ENCODE measurements at regions not wholly inside any gene's neighbourhood (a gene's known extent, or its start where the extent isn't known, plus 50 kb on each side); places are given as distances from the start of the nearest gene placed in this dataset.
"Not testable (repeated sequence)": the region's sequence is repeated elsewhere in the genome, so short reads cannot be mapped to it uniquely, and the experiment has no call there.

DNA sequence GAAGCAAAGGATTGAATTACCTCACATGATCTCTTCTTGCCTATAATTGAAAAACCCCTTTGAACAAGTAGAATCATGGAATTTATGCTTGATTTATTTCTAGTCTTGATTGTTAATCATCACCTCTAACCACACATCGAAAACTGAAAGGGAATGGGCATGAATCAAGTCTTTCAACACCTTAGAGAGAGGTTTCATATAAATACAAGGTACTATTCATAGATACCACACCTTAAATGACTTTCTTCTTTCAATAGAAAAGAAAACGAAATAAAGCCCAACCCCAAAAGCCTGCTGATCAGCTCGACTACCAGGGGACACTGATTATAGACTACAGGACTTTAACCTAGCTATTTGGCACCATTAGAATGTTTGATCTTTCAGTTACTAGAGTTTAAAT lies 128.6 kb upstream of the PTPRZ1 start:
- DNase-seq = no peak

DNA sequence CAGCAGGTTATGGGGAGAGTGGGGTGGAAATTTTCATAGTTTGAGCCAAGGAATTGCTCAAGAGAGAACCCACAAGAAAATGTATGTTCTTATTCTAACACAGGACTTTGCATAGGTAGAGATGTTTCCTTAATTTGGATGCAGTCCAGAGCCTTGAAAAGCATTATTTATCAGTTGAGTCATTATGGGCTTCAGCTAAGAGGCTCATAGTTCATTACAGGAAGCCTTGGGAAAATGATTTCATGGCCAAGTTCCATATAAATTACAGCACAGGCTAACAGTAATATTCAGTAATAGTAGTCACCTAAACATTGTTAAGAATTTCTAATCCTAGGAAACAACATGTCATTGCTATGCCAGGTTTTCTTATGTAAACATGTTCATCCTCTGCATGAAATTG lies 131.1 kb upstream of the PTPRZ1 start:
- DNase-seq = no peak

DNA sequence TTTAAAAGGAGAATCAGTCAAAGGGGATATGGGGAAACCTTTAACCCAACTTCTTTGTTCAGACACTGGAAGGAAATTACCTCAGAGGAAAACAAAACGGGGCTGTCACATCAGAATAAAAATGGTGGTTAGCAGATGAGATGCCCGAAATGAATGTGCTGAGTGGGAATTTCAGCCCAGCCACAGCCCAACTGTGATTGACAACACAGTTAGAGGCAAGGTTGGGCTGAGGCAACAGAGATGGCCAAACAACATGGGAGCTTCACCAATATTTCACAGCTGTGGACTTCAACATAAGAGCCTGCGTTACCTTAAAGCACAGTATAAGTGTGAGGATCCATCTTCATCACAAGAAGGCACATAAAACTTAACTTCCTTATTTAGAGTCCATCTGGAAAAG lies 133.5 kb upstream of the PTPRZ1 start:
- DNase-seq = no peak

DNA sequence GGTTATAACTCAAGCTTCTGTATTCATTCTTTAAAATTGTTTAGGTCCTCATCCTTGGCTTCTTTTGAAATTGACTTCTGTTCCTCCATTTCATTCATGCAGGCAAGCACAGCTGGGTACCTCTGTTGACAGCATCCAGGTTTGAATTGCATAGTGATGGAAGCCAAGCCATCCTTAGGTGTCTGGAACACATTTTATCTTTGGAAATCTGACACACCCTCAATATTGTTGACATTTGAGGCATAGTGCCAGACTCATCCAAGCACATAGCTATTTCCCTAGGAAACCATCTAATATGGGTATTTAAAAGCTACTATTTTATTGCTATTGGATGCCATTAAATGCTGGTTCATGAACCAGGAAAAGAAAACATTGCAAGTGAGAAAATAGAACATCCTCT lies 142.1 kb upstream of the PTPRZ1 start:
- no peak for DNase-seq

GRCh38 chr7:121714559-121715303 lies 158.2 kb upstream of the PTPRZ1 start:
- DNase-seq = no peak

GRCh38 chr7:121712961-121713360 lies 160.0 kb upstream of the PTPRZ1 start:
- not testable (repeated sequence) for DNase-seq

DNA sequence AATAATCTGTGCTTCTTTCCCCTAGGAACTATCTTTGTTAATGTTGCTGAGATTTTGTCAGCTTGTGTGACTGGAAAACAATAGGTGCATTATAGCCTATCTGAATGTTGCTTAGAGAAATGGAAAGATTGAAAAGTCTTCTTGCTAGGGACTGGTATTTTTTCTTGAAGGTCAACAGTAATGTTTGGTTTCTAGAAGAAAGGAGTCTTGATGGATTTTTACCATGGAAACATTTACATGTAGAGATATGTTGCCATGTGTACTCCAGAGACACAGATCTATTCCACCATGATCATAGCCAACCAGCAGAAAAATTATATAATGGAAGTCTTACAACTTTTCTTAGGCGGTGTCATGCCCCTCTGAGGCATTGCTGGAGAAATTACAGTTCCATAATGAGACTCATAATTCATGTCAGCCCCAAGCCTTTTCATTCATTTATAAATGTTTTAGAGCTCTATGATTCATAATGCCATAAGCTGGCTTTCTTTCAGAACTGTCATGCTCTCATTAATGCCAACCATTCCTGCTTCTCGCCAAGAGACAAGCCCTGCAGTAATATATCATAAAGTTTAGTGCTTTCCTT lies 175.1 kb upstream of the PTPRZ1 start:
- no peak for DNase-seq

DNA sequence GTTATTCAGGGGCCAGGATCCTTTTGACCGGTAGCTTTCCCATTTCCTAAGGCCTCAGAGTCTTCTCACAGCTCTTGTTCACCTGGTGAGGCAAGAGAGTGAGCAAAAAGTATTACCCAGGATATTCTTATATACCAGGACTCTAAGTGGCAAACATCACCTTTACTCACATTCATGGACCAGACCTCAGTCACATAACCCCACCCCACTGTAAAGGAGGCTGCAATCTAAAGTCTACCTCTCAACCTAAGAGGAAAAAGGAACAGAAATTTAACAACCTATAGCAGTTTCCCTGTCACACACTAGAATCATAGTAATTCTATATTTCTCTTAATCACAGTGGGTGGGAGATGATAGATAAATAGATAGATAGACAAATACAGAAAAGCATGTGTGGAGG lies 176.0 kb upstream of the PTPRZ1 start:
- no peak for DNase-seq

- DNase-seq = no peak
Observed at GRCh38 chr7:121689749-121690148, 183.2 kb upstream of the PTPRZ1 start.

DNA sequence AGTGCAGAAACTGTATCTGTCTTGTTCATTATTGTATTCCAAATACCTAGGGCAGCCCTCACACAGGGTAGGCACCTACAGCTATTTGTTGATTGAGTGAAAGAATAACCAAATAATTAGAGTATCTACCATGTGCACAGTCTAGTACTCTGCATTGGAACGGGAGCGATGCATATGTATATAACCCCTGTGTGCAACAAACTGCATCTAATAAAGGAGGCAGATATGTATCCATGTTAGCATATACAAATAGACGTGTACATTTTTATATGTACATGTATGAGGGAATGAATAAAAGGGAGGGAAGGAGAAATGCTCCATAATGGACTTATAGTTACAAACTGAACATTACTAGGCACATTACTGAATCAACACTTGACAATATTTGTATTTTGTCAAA lies 191.3 kb upstream of the PTPRZ1 start:
- DNase-seq = no peak

- DNase-seq = no peak
Observed at GRCh38 chr7:121676168-121676567, 196.8 kb upstream of the PTPRZ1 start.

DNA sequence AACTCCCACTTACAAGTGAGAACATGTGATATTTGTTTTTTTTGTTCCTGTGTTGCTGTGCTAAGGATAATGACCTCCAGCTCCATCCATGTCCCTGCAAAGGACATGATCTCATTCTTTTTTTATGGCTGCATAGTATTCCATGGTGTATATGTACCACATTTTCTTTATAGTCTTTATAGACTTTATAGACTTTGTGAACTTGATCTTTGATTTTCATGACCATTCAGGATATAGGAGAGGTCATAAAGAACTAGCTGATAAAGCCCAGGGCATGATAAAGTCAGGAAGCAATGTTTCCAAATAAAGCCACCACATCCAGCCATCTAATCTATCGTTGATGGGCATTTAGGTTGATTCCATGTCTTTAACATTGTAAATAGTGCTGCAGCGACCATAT lies 198.5 kb upstream of the PTPRZ1 start:
- DNase-seq = not testable (repeated sequence)

GRCh38 chr7:121669144-121669543 lies 203.8 kb upstream of the PTPRZ1 start:
- no peak for DNase-seq

- no peak for DNase-seq
Observed at GRCh38 chr7:121666306-121666705, 206.7 kb upstream of the PTPRZ1 start.

DNA sequence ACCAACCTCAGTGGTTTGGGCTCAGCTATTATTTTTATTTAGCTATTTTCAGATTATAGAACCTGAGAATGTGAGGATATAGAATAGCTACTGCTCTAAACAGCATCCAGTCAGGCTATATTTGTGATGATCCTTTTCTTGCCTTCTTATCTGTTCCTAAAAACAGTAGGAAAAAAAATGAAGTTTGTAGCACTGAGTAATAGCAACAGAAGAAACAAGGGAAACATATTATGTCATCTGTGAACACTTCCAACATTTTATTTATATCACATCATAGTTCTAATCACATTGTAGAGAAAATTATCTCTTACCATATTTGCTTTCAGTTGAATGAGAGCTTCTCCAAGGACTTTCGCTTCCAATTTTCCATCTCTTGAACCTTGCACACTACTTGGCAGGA lies 229.6 kb upstream of the PTPRZ1 start:
- no peak for DNase-seq

DNA sequence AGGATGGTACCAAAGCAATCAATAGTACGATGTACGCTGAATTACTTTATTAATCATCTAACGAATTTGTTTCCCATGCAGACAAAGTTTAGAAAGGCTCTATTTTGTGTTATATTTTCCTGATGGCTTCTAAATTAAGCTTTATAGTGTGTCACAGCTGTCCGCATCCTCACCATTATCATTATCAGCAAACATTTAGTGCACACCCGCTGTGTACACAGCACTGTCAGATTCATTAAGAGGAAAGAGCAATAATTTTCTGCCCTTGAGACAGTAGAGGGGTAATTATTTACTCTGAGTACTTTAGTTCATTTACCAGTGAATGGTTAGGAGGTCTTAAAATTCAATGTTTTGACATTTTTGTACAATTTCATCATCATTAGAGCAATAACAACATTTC lies 233.3 kb upstream of the PTPRZ1 start:
- no peak for DNase-seq

- no peak for DNase-seq
Observed at GRCh38 chr7:121638286-121638685, 234.7 kb upstream of the PTPRZ1 start.

GRCh38 chr7:121634356-121634755 lies 238.2 kb upstream of the FAM3C start:
- no peak for DNase-seq

GRCh38 chr7:121633186-121633585 lies 237.1 kb upstream of the FAM3C start:
- DNase-seq = no peak

GRCh38 chr7:121624958-121625357 lies 228.8 kb upstream of the FAM3C start:
- DNase-seq = no peak

GRCh38 chr7:121623130-121623872 lies 227.2 kb upstream of the FAM3C start:
- no peak for DNase-seq

GRCh38 chr7:121621937-121622336 lies 225.8 kb upstream of the FAM3C start:
- DNase-seq = no peak

- DNase-seq = no peak
Observed at GRCh38 chr7:121620953-121621606, 225.0 kb upstream of the FAM3C start.

- no peak for DNase-seq
Observed at GRCh38 chr7:121620206-121620605, 224.1 kb upstream of the FAM3C start.

Measured in CD4-positive, alpha-beta T cell treated with Interleukin-6 for 4 hours (primary cell).